NCI-H2107 treated with DMSO at 0.1 percent for 48 hours (cell line): ENCODE measurements at regions not wholly inside any gene's neighbourhood (a gene's known extent, or its start where the extent isn't known, plus 50 kb on each side); places are given as distances from the start of the nearest gene placed in this dataset.
"Not testable (repeated sequence)": the region's sequence is repeated elsewhere in the genome, so short reads cannot be mapped to it uniquely, and the experiment has no call there.

ENCODE experiments used
- DNase-seq: peaks from one replicate; lab custom pipeline; 2025; ENCODE audit not compliant: unreplicated experiment; lab: John Stamatoyannopoulos, UW

GRCh38 chr15:29648415-29648814 is 173.9 kb downstream of the TJP1 start:
- DNase-seq: not testable (repeated sequence)

- no peak for DNase-seq
Measured at GRCh38 chr15:29645841-29646240, 176.4 kb downstream of the TJP1 start.

GRCh38 chr15:29644361-29644760 is 177.9 kb downstream of the TJP1 start:
- not testable (repeated sequence) for DNase-seq

GRCh38 chr15:29638781-29639180 is 183.5 kb downstream of the TJP1 start:
- DNase-seq: no peak

- no peak for DNase-seq
Measured at GRCh38 chr15:29638011-29638410, 184.3 kb downstream of the TJP1 start.

- no peak for DNase-seq
Measured at GRCh38 chr15:29637555-29637954, 184.7 kb downstream of the TJP1 start.

GRCh38 chr15:29636921-29637320 is 185.3 kb downstream of the TJP1 start:
- no peak for DNase-seq

- no peak for DNase-seq
Measured at GRCh38 chr15:29636140-29636539, 186.1 kb downstream of the TJP1 start.

GRCh38 chr15:29635513-29636098 is 186.7 kb downstream of the TJP1 start:
- no peak for DNase-seq

GRCh38 chr15:29633971-29634370 is 188.3 kb downstream of the TJP1 start:
- DNase-seq: no peak

GRCh38 chr15:29632671-29633406 is 189.4 kb downstream of the TJP1 start:
- DNase-seq: no peak

- DNase-seq: no peak
Measured at GRCh38 chr15:29631076-29632070, 190.9 kb downstream of the TJP1 start.

- DNase-seq: no peak
Measured at GRCh38 chr15:29624271-29624670, 198.0 kb downstream of the TJP1 start.

- DNase-seq: no peak
Measured at GRCh38 chr15:29623116-29623639, 199.1 kb downstream of the TJP1 start.

GRCh38 chr15:29622637-29623036 is 199.6 kb downstream of the TJP1 start:
- DNase-seq: no peak

- DNase-seq: no peak
Measured at GRCh38 chr15:29621616-29622015, 200.7 kb downstream of the TJP1 start.

- DNase-seq: no peak
Measured at GRCh38 chr15:29618586-29618985, 203.7 kb downstream of the TJP1 start.

- no peak for DNase-seq
Measured at GRCh38 chr15:29616512-29616911, 205.8 kb downstream of the TJP1 start.

GRCh38 chr15:29615791-29616190 is 206.5 kb downstream of the TJP1 start:
- no peak for DNase-seq

- no peak for DNase-seq
Measured at GRCh38 chr15:29613951-29614382, 208.3 kb downstream of the TJP1 start.

GRCh38 chr15:29612701-29613100 is 209.6 kb downstream of the TJP1 start:
- DNase-seq: no peak
